Mesendoderm (in vitro differentiated cells): ENCODE measurements at regions not wholly inside any gene's neighbourhood (a gene's known extent, or its start where the extent isn't known, plus 50 kb on each side); places are given as distances from the start of the nearest gene placed in this dataset.

ENCODE experiments used
- DNase-seq: peaks from one replicate; pipeline ENCODE4 v3.0.0; 2013
- H2AK5ac ChIP-seq: 2 replicates; pipeline ENCODE4 v1.6.1; 2013; ENCODE audit warnings: low read length, inconsistent platforms
- H2BK120ac ChIP-seq: 2 replicates; pipeline ENCODE4 v1.6.1; 2013; ENCODE audit warnings: low read depth, mild to moderate bottlenecking, low read length, moderate library complexity, mixed read lengths
- H2BK15ac ChIP-seq: replicated peaks from 2 replicates; pipeline ENCODE4 v1.6.1; 2013; ENCODE audit warnings: low read depth, mild to moderate bottlenecking, moderate library complexity
- H2BK5ac ChIP-seq: 2 replicates; pipeline ENCODE4 v1.6.1; 2013; ENCODE audit warnings: low read length, inconsistent platforms
- H3K18ac ChIP-seq: 2 replicates; pipeline ENCODE4 v1.6.1; 2013; ENCODE audit warnings: mild to moderate bottlenecking, low read length, mixed read lengths
- H3K23ac ChIP-seq: one replicate; pipeline ENCODE4 v1.6.1; 2013; ENCODE audit warnings: low read length
- H3K27ac ChIP-seq: 2 replicates; pipeline ENCODE4 v1.5.1; 2013; ENCODE audit warnings: low read depth, mild to moderate bottlenecking, inconsistent platforms, low read length, moderate library complexity
- H3K27me3 ChIP-seq: 2 replicates; pipeline ENCODE4 v1.6.1; 2013; ENCODE audit warnings: low read length, control low read depth, mild to moderate bottlenecking, inconsistent platforms; ENCODE audit not compliant: insufficient read depth, poor library complexity
- H3K36me3 ChIP-seq: 2 replicates; pipeline ENCODE4 v1.6.1; 2013; ENCODE audit warnings: low read length, inconsistent platforms; ENCODE audit not compliant: control insufficient read depth, insufficient read depth
- H3K4ac ChIP-seq: one replicate; pipeline ENCODE4 v1.6.1; 2013; ENCODE audit warnings: low read depth, mild to moderate bottlenecking, low read length, moderate library complexity
- H3K4me1 ChIP-seq: 2 replicates; pipeline ENCODE4 v1.6.1; 2013; ENCODE audit warnings: low read depth, low read length, inconsistent platforms; ENCODE audit not compliant: control insufficient read depth
- H3K4me2 ChIP-seq: 2 replicates; pipeline ENCODE4 v1.6.1; 2013; ENCODE audit warnings: low read length
- H3K4me3 ChIP-seq: 2 replicates; pipeline ENCODE4 v1.5.1; 2013; ENCODE audit warnings: mild to moderate bottlenecking, low read length
- H3K56ac ChIP-seq: one replicate; pipeline ENCODE4 v1.6.1; 2013; ENCODE audit warnings: low read length
- H3K79me1 ChIP-seq: 2 replicates; pipeline ENCODE4 v1.6.1; 2013; ENCODE audit warnings: low read length, inconsistent platforms
- H3K79me2 ChIP-seq: 2 replicates; pipeline ENCODE4 v1.6.1; 2013; ENCODE audit warnings: mild to moderate bottlenecking, low read length; ENCODE audit not compliant: control insufficient read depth, insufficient read depth
- H3K9ac ChIP-seq: 2 replicates; pipeline ENCODE4 v1.6.1; 2013; ENCODE audit warnings: low read length, inconsistent platforms
- H4K5ac ChIP-seq: one replicate; pipeline ENCODE4 v1.6.1; 2013; ENCODE audit warnings: low read length
- H4K8ac ChIP-seq: one replicate; pipeline ENCODE4 v1.6.1; 2013; ENCODE audit warnings: low read depth, mild to moderate bottlenecking, control low read depth, low read length, moderate library complexity
- WGBS: extraction: QIAGEN DNeasy Blood & Tissue Kit; methylation state at CpG from one replicate; pipeline ENCODE4 v1.1.7; 2013; ENCODE audit warnings: low lambda C conversion rate, missing lambda C conversion rate; ENCODE audit not compliant: insufficient coverage; ENCODE audit errors: extremely low coverage; 5-methylcytosine and 5-hydroxymethylcytosine counted together

- no peak overlapping the region for H3K4me3 ChIP-seq
- no peaks in the 10 kb centered on the region for H3K4me1 ChIP-seq
- H3K9ac ChIP-seq = no peak overlapping the region
- H3K79me1 ChIP-seq = no peaks in the 10 kb centered on the region
- H2BK15ac ChIP-seq = no peak overlapping the region
- H2BK120ac ChIP-seq = no peak overlapping the region
- H4K8ac ChIP-seq = no peak overlapping the region
- WGBS = no CpG with 5 or more reads among the region's 2 CpGs
- no peak overlapping the region for H2AK5ac ChIP-seq
- no peak overlapping the region for H2BK5ac ChIP-seq
- no peaks in the 10 kb centered on the region for H3K79me2 ChIP-seq
- no peak for DNase-seq
- H3K27ac ChIP-seq = no peak overlapping the region
- no peak overlapping the region for H3K56ac ChIP-seq
- no peaks in the 10 kb centered on the region for H3K27me3 ChIP-seq
- H3K23ac ChIP-seq = no peak overlapping the region
- H3K4me2 ChIP-seq = no peak overlapping the region
- no peaks in the 10 kb centered on the region for H3K36me3 ChIP-seq
- H3K4ac ChIP-seq = no peak overlapping the region
- H3K18ac ChIP-seq = no peak overlapping the region
- no peak overlapping the region for H4K5ac ChIP-seq
These were observed 1073.6 kb downstream of the XPNPEP1 start for GRCh38 chr10:108849688-108850087.

DNA sequence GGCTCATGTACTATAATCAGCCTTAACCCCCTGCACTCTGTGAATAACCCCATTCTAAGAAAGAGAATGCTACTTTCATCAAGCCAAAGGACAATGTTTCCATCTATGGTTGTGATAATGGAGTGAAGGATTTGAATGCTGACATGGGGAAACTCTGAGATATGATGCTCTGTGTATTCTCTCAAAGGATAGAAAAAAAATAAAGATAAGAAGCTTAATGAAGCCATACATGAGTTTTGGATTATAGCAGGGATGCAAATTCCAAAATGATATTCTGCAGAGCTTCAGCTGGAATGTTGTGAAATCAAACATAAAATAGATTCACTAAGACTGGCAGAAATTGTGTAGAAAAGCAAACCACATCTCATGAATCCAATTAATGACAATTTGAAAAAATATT, 1074.1 kb downstream of the XPNPEP1 start:
- Histone ChIP-seq H2BK120ac (no peak overlapping the region), H2BK15ac (no peak overlapping the region), H3K27me3 (no peaks in the 10 kb centered on the region), H4K8ac (no peak overlapping the region), H3K79me2 (no peaks in the 10 kb centered on the region), H3K4me3 (no peak overlapping the region), H3K4me2 (no peak overlapping the region), H2BK5ac (no peak overlapping the region), H3K79me1 (no peaks in the 10 kb centered on the region), H4K5ac (no peak overlapping the region), H3K36me3 (no peaks in the 10 kb centered on the region), H3K56ac (no peak overlapping the region), H3K9ac (no peak overlapping the region), H3K23ac (no peak overlapping the region), H3K4me1 (no peaks in the 10 kb centered on the region), H3K27ac (no peak overlapping the region), H3K4ac (no peak overlapping the region), H2AK5ac (no peak overlapping the region), H3K18ac (no peak overlapping the region)
- no peak for DNase-seq

DNA sequence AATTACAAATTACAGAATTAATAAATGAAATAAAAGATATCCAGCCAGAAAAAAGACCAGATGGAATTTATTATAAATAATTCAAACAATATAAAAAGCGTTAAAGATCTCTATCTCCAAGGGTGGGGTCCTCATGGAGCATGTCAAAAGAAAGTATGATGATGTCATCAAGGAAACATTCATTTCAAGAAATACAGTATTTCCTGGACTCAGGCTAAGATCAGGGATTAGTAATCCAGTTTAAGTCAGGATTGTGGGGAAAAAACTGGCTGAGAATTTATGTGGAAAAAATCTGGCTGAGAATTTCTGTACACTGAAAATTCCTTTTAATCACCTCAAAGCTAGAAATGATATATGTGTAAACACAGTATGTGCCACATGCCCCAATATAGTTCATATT, 1075.3 kb downstream of the XPNPEP1 start:
- Histone ChIP-seq H3K4ac (no peak overlapping the region), H4K5ac (no peak overlapping the region), H3K9ac (no peak overlapping the region), H3K4me3 (no peak overlapping the region), H3K27me3 (no peaks in the 10 kb centered on the region), H3K23ac (no peak overlapping the region), H4K8ac (no peak overlapping the region), H2AK5ac (no peak overlapping the region), H3K27ac (no peak overlapping the region), H3K79me1 (no peaks in the 10 kb centered on the region), H2BK15ac (no peak overlapping the region), H3K56ac (no peak overlapping the region), H3K36me3 (no peaks in the 10 kb centered on the region), H3K4me1 (no peaks in the 10 kb centered on the region), H3K79me2 (no peaks in the 10 kb centered on the region), H3K18ac (no peak overlapping the region), H2BK5ac (no peak overlapping the region), H2BK120ac (no peak overlapping the region), H3K4me2 (no peak overlapping the region)
- no peak for DNase-seq
- no CpG with 5 or more reads among the region's 1 CpG for WGBS

- Histone ChIP-seq H2AK5ac (no peak overlapping the region), H3K27ac (no peak overlapping the region), H3K18ac (no peak overlapping the region), H4K5ac (no peak overlapping the region), H3K4me1 (no peaks in the 10 kb centered on the region), H2BK15ac (no peak overlapping the region), H4K8ac (no peak overlapping the region), H3K56ac (no peak overlapping the region), H3K79me1 (no peaks in the 10 kb centered on the region), H3K27me3 (no peaks in the 10 kb centered on the region), H3K9ac (no peak overlapping the region), H3K4ac (no peak overlapping the region), H3K4me3 (no peak overlapping the region), H3K36me3 (no peaks in the 10 kb centered on the region), H3K79me2 (no peaks in the 10 kb centered on the region), H2BK120ac (no peak overlapping the region), H2BK5ac (no peak overlapping the region), H3K23ac (no peak overlapping the region), H3K4me2 (no peak overlapping the region)
- peak; percentile 36 for DNase-seq
- WGBS = no CpG with 5 or more reads among the region's 3 CpGs
These were observed 1082.4 kb downstream of the XPNPEP1 start for GRCh38 chr10:108840944-108841343.

DNA sequence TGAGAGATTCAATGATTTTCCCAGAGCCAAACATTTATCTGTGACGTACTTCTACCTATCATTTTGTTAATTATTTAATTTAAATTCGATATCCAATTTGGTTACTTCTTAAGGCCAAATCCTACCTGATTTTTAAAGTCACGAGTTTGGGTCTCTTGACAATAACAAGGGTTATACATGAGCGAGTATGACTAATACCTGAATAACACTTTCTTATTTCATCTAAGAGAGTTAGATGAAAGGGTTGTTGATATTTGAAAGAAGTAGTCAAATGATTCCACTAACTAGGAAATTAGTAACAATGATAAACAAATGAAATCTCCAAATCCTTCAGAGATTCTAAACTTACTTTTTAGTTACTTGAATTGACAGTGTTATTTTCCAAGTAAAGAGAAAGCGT, 1086.9 kb downstream of the XPNPEP1 start:
- Histone ChIP-seq H3K56ac (no peak overlapping the region), H3K4me1 (no peaks in the 10 kb centered on the region)
- 100% methylated on average over 1 of the region's 5 CpGs for WGBS

DNA sequence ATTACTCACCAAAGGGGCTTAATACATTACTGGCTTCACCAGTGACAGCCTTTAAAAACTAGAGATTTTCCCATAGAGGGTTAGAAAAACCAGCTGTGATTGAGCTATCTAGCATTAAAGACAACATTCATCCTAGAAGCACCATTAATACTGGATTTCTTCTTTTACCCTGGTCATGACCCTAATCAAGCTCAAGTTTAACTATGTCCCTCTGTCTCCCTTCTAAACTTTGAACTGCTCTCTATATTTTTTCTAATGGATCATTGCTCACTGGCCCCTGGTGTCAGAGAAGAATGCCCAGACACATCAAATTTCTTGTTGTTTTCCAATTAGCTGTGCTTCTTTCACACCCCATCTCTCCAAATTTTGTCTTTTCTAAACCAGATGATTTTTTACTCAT, 1101.3 kb downstream of the XPNPEP1 start:
- Histone ChIP-seq H3K4me3 (no peak overlapping the region), H3K36me3 (no peaks in the 10 kb centered on the region), H3K9ac (no peak overlapping the region), H3K18ac (no peak overlapping the region), H3K23ac (no peak overlapping the region), H2BK120ac (no peak overlapping the region), H3K27ac (no peak overlapping the region), H2BK5ac (no peak overlapping the region), H3K27me3 (no peaks in the 10 kb centered on the region), H2BK15ac (no peak overlapping the region), H3K56ac (no peak overlapping the region), H3K4me1 (no peaks in the 10 kb centered on the region), H2AK5ac (no peak overlapping the region), H3K79me2 (no peaks in the 10 kb centered on the region), H3K4ac (no peak overlapping the region), H3K79me1 (no peaks in the 10 kb centered on the region), H4K8ac (no peak overlapping the region), H4K5ac (no peak overlapping the region), H3K4me2 (no peak overlapping the region)
- DNase-seq = no peak

More for the DNA sequence above, 1086.9 kb downstream of the XPNPEP1 start:
- H3K18ac ChIP-seq = no peak overlapping the region
- H4K5ac ChIP-seq = no peak overlapping the region
- no peak for DNase-seq
- H3K4ac ChIP-seq = no peak overlapping the region
- no peak overlapping the region for H2BK15ac ChIP-seq
- no peak overlapping the region for H2BK5ac ChIP-seq
- H3K79me1 ChIP-seq = no peaks in the 10 kb centered on the region
- no peak overlapping the region for H3K27ac ChIP-seq
- no peak overlapping the region for H3K23ac ChIP-seq
- no peak overlapping the region for H3K4me2 ChIP-seq
- no peak overlapping the region for H3K4me3 ChIP-seq
- no peak overlapping the region for H4K8ac ChIP-seq
- H3K36me3 ChIP-seq = no peaks in the 10 kb centered on the region
- H3K79me2 ChIP-seq = no peaks in the 10 kb centered on the region
- no peak overlapping the region for H2BK120ac ChIP-seq
- no peaks in the 10 kb centered on the region for H3K27me3 ChIP-seq
- H3K9ac ChIP-seq = no peak overlapping the region
- no peak overlapping the region for H2AK5ac ChIP-seq
